GM12864 (cell line): ENCODE measurements at regions not wholly inside any gene's neighbourhood (a gene's known extent, or its start where the extent isn't known, plus 50 kb on each side); places are given as distances from the start of the nearest gene placed in this dataset.

Experiments
- DNase-seq: peaks from one replicate; pipeline ENCODE4 v3.0.0-alpha.2; 2011; ENCODE audit warnings: low read depth
- H3K4me3 ChIP-seq: 2 replicates; pipeline ENCODE4 v1.5.1; 2011; ENCODE audit warnings: mild to moderate bottlenecking, low read depth, low read length, control low read depth
- CTCF ChIP-seq: IDR thresholded peaks from 2 replicates; pipeline ENCODE4 v1.5.1; 2011; ENCODE audit warnings: low read depth, mild to moderate bottlenecking, moderate library complexity, low read length, control low read depth, inconsistent platforms; ENCODE audit errors: missing control alignments

- no peak overlapping the region for H3K4me3 ChIP-seq
- no peak for DNase-seq
Observed at GRCh38 chr3:22147161-22147560, 396.2 kb upstream of the ZNF385D start.

GRCh38 chr3:22156868-22157267 lies 405.9 kb upstream of the ZNF385D start:
- no peak for DNase-seq
- no peak overlapping the region for H3K4me3 ChIP-seq
- no peak for TF ChIP-seq CTCF

More at GRCh38 chr3:22147161-22147560, 396.2 kb upstream of the ZNF385D start:
- no peak for TF ChIP-seq CTCF

- no peak for TF ChIP-seq CTCF
- no peak for DNase-seq
Observed at GRCh38 chr3:22157848-22158247, 406.8 kb upstream of the ZNF385D start.

DNA sequence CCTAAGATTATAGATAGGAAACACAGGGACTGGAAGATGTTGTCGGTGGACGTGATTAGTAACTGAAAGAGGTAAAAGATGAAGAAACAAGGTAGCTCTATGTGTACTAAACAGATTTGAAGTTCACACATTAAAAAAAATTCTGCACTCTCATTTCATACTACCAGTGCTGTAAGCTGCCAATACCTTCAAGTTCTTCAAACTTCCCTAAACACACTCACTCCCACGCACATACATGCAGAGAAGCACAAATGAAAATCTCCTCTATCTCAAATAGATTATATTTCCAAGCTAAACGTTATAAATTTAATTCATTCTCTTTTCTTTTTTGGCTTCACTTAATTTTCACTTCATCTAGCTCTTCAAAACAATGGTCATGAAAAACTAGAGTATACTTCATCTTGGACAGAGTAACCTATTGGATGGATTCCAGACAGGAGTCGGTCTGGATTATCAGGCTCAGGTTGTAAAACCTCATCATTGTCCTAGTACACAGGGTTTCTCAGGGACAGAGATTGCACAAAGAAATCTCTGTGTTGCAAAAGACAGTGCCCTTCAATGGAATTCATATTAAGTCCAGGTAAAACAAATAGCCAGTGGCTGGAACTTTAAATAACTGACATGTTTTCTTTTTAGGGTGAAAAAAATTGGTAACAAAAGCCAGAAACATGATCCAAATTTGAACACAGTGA lies 408.1 kb upstream of the ZNF385D start:
- TF ChIP-seq CTCF, result no peak
- DNase-seq, result no peak
- H3K4me3 ChIP-seq, result no peak overlapping the region

More at GRCh38 chr3:22157848-22158247, 406.8 kb upstream of the ZNF385D start:
- H3K4me3 ChIP-seq, result no peak overlapping the region

- TF ChIP-seq CTCF, result no peak
- no peak overlapping the region for H3K4me3 ChIP-seq
- DNase-seq, result no peak
Observed at GRCh38 chr3:22161315-22161714, 410.3 kb upstream of the ZNF385D start.

DNA sequence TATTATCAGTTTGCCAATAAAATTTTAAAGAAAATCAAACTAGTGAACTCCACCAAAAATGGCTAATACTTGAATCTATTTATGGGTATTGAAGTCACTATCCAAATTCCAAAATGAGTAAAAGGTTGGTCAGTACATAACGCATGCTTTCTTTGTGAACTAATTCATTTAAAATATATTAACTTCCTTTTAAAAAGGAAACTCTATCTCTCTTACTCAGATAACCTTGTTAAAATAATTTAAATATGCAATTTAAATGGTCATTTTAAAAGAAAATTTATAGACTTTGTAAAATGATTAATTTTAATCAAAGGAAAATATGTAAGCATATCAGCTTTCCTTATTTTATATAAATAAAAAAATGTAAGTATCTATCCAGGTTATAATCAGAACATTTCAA lies 419.4 kb upstream of the ZNF385D start:
- H3K4me3 ChIP-seq, result no peak overlapping the region
- TF ChIP-seq CTCF, result no peak
- DNase-seq, result no peak

- no peak for TF ChIP-seq CTCF
- DNase-seq, result no peak
- H3K4me3 ChIP-seq, result no peak overlapping the region
Observed at GRCh38 chr3:22172964-22173363, 422.0 kb upstream of the ZNF385D start.
